Activated CD4-positive, alpha-beta memory T cell treated with anti-CD3 and anti-CD28 coated beads, Interleukin-2, amount 10 ng/mL, durations not matched to agents 7 days and 5 days (primary cell): ENCODE measurements at regions not wholly inside any gene's neighbourhood (a gene's known extent, or its start where the extent isn't known, plus 50 kb on each side); places are given as distances from the start of the nearest gene placed in this dataset.
"Not testable (repeated sequence)": the region's sequence is repeated elsewhere in the genome, so short reads cannot be mapped to it uniquely, and the experiment has no call there.

ENCODE experiments used
- CTCF ChIA-PET: fragments of 350-600 bp; sonication (Branson Sonifier 250); formaldehyde crosslinking; loops from one replicate; lab custom pipeline; 2021; ENCODE audit warnings: antibody characterized with exemption, inconsistent platforms; lab: Charles Lee
- POLR2A ChIA-PET: fragments of 350-600 bp; sonication (Branson Sonifier 250); formaldehyde crosslinking; loops from one replicate; lab custom pipeline; 2021; ENCODE audit warnings: antibody characterized with exemption; lab: Charles Lee
- DNase-seq: peaks from one replicate; pipeline ENCODE4 v3.0.0-alpha.2; 2020
- H3K27ac Mint-ChIP-seq: one replicate; pipeline ENCODE4 v1.8.0; 2021; ENCODE audit warnings: mild to moderate bottlenecking, mixed read lengths
- H3K27me3 Mint-ChIP-seq: one replicate; pipeline ENCODE4 v1.8.0; 2021; ENCODE audit warnings: mixed read lengths
- H3K36me3 Mint-ChIP-seq: one replicate; pipeline ENCODE4 v1.8.0; 2021; ENCODE audit warnings: low read depth, mixed read lengths
- H3K4me1 Mint-ChIP-seq: one replicate; pipeline ENCODE4 v1.8.0; 2021; ENCODE audit warnings: mixed read lengths
- H3K4me3 Mint-ChIP-seq: one replicate; pipeline ENCODE4 v1.8.0; 2021; ENCODE audit warnings: mild to moderate bottlenecking, mixed read lengths
- H3K9me3 Mint-ChIP-seq: one replicate; pipeline ENCODE4 v1.8.0; 2021; ENCODE audit warnings: mixed read lengths

DNA sequence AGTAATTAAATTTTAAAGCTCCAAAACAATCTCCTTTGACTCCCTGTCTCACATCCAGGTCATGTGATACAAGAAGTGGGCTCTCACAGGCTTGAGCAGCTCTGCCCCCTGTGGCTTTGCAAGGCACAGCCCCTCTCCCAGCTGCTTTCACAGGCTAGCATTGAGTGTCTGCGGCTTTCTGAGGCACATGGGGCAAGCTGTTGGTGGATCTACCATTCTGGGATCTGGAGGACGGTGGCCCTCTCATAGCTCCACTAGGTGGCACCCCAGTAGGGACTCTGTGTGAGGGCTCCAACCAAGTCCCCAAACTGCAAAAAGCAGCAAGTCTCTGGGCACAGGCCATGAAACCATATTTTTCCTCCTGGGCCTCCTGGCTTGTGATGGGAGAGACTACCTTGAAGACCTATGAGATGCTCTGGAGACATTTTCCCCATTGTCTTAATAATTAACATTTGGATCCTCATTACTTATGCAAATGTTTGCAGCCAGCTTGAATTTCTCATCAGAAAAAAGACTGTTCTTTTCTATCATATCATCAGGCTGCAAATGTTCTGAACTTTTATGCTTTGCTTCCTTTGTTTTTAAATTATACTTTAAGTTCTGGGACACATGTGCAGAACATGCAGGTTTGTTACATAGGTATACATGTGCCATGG is 554.1 kb upstream of the OLFM3 start:
- DNase-seq, result no peak
- POLR2A ChIA-PET, result no interaction called here

DNA sequence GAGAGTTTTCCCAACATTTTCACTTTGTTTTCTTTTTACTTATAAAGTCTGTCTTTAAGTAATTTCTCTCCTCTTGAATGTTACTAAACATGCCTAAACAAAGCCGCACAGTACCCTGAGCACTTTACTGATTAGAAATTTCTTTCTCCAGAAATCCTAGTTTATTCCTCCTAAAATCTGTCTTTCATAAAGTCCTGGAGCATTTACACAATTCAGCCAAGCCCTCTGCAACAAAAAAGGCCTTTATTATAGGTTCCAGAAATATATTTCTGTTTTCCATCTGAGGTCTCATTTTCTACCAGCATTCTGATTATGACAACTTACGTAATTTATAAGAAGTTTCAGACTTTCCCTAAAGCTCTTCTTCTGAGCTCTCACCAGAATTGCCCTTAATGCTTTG is 549.5 kb upstream of the OLFM3 start:
- no peaks in the 10 kb centered on the region for H3K36me3 Mint-ChIP-seq
- no peak overlapping the region for H3K27ac Mint-ChIP-seq
- CTCF ChIA-PET, result no interaction called here
- POLR2A ChIA-PET, result no interaction called here
- H3K27me3 Mint-ChIP-seq, result no peaks in the 10 kb centered on the region
- no peaks in the 10 kb centered on the region for H3K9me3 Mint-ChIP-seq
- no peak overlapping the region for H3K4me3 Mint-ChIP-seq
- DNase-seq, result no peak
- no peaks in the 10 kb centered on the region for H3K4me1 Mint-ChIP-seq

More for the DNA sequence above, 554.1 kb upstream of the OLFM3 start:
- H3K36me3 Mint-ChIP-seq, result no peaks in the 10 kb centered on the region
- no peaks in the 10 kb centered on the region for H3K4me1 Mint-ChIP-seq
- H3K9me3 Mint-ChIP-seq, result peaks cover 12% of the 10 kb centered on the region
- no peaks in the 10 kb centered on the region for H3K27me3 Mint-ChIP-seq
- CTCF ChIA-PET, result no interaction called here
- no peak overlapping the region for H3K4me3 Mint-ChIP-seq
- no peak overlapping the region for H3K27ac Mint-ChIP-seq

- CTCF ChIA-PET, result no interaction called here
- Mint-ChIP-seq H3K9me3 (no peaks in the 10 kb centered on the region), H3K27me3 (no peaks in the 10 kb centered on the region), H3K27ac (no peak overlapping the region), H3K4me3 (no peak overlapping the region), H3K36me3 (no peaks in the 10 kb centered on the region), H3K4me1 (no peaks in the 10 kb centered on the region)
- POLR2A ChIA-PET, result no interaction called here
- no peak for DNase-seq
These were observed 539.2 kb upstream of the OLFM3 start for GRCh38 chr1:102535829-102536505.

DNA sequence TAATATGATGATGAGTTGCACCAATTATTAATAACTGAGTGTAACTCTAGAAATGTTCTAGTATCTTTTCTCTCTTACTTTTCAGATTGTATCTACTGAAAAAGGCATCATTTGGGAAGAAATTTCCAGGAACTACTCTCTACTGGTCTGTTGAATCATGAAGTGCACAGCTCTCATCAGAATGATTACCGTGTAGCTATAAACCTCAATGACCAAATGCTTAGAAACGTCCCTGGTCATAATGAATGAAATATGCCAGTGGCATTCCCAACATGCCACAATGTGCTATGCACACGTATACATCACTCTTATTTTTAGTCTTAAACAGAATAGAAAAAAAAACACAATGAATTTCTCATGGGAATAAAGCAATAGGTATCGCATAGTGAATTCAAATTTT is 534.3 kb upstream of the OLFM3 start:
- Mint-ChIP-seq H3K27me3 (no peaks in the 10 kb centered on the region), H3K36me3 (no peaks in the 10 kb centered on the region), H3K4me3 (no peak overlapping the region), H3K4me1 (no peaks in the 10 kb centered on the region), H3K9me3 (no peaks in the 10 kb centered on the region), H3K27ac (no peak overlapping the region)
- CTCF ChIA-PET, result no interaction called here
- DNase-seq, result no peak
- POLR2A ChIA-PET, result no interaction called here

GRCh38 chr1:102529446-102529845 is 532.7 kb upstream of the OLFM3 start:
- DNase-seq, result no peak
- CTCF ChIA-PET, result no interaction called here
- H3K4me3 Mint-ChIP-seq, result no peak overlapping the region
- H3K36me3 Mint-ChIP-seq, result no peaks in the 10 kb centered on the region
- POLR2A ChIA-PET, result no interaction called here
- H3K27me3 Mint-ChIP-seq, result no peaks in the 10 kb centered on the region
- no peaks in the 10 kb centered on the region for H3K9me3 Mint-ChIP-seq
- no peaks in the 10 kb centered on the region for H3K4me1 Mint-ChIP-seq
- H3K27ac Mint-ChIP-seq, result no peak overlapping the region

- Mint-ChIP-seq H3K27ac (no peak overlapping the region), H3K27me3 (no peaks in the 10 kb centered on the region), H3K9me3 (peaks cover 3% of the 10 kb centered on the region), H3K4me1 (no peaks in the 10 kb centered on the region), H3K36me3 (no peaks in the 10 kb centered on the region), H3K4me3 (no peak overlapping the region)
- no peak for DNase-seq
- ChIA-PET POLR2A (no interaction called here), CTCF (no interaction called here)
These were observed 504.0 kb upstream of the OLFM3 start for GRCh38 chr1:102500758-102501157.

DNA sequence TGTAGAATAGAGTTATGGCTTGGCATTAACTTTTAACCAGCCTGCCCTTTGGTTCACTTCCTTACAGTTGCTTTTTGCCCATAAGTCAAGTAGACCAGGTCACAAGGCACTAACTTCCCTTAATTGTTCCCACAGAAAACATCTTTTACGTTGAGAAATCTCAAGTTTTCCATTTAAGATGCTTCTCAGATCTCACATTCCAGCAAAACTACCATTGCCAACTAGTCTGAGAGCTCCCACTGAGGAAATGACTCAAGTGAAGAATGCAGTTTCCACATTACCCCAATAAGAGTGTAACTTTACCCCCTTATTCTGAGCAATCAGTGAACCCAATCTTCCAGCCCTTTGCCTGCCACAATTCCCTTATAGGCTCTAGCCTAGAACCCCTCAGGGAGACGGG is 502.2 kb upstream of the OLFM3 start:
- Mint-ChIP-seq H3K27ac (no peak overlapping the region), H3K36me3 (no peaks in the 10 kb centered on the region), H3K4me3 (no peak overlapping the region), H3K4me1 (no peaks in the 10 kb centered on the region), H3K27me3 (no peaks in the 10 kb centered on the region), H3K9me3 (peaks cover 9% of the 10 kb centered on the region)
- CTCF ChIA-PET, result interaction anchor here (0.7 kb wide), 1 partner anchor 18 kb away, joined by 3 read pairs; no protein-coding TSS in a partner anchor
- POLR2A ChIA-PET, result no interaction called here
- no peak for DNase-seq

DNA sequence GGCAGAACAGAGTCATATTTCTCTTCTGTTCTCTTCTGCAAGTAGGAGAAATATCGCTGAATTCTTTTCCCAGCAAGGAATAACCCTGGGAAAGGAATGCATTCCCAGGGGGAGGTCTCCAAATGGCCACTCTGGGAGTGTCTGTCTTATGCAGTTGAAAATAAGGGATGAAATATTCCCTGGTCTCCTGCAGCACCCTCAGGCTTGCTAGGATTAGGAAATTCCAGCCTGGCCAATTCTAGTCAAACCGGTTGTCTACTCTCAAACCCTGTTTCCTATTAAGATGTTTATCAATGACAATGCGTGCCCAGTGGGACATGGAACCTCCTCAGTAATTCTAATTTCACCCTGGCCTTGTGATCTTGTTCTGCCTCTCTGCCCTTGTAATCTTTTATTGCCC is 501.1 kb upstream of the OLFM3 start:
- CTCF ChIA-PET, H3K4me1 Mint-ChIP-seq, H3K36me3 Mint-ChIP-seq, DNase-seq, POLR2A ChIA-PET, H3K4me3 Mint-ChIP-seq, H3K27ac Mint-ChIP-seq, H3K9me3 Mint-ChIP-seq, H3K27me3 Mint-ChIP-seq: not testable (repeated sequence)

DNA sequence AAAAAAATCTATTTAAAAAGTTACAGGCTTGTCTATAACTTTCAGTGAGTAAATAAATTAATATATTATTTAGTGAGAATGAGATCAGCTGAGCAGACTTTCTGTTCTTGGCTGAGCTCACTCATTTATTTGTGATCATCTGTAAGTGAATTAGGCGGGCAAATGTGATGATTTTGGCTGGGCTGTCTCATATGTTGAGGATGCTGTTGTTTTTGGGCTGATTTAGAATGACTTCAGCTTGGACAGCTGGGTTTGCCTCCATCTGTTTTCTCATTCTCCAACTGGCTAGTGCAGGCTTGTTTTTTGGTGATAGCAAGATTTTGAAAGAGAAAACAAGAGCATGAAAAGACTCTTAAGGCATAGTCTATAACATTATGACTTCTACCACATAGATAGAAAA is 475.8 kb upstream of the OLFM3 start:
- Mint-ChIP-seq H3K27ac (no peak overlapping the region), H3K27me3 (no peaks in the 10 kb centered on the region), H3K4me1 (no peaks in the 10 kb centered on the region), H3K36me3 (no peaks in the 10 kb centered on the region), H3K9me3 (no peaks in the 10 kb centered on the region), H3K4me3 (no peak overlapping the region)
- CTCF ChIA-PET, result no interaction called here
- DNase-seq, result no peak
- POLR2A ChIA-PET, result no interaction called here

DNA sequence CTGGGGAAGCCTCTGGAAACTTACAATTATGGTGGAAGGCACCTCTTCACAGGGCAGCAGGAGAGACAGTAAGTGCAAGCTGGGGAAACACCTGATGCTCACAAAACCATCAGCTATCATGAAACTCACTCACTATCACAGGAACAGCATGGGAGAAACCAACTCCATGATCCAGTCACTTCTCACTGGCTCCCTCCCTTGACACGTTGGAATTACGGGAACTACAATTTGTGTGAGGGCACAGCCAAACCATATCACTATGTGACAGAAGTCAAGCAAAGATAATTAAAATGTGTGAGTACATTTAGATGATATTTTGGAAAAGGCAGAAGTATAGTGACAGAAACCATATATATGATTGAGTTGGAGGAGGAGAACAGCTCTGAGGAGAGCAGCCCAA is 474.0 kb upstream of the OLFM3 start:
- Mint-ChIP-seq H3K27ac (no peak overlapping the region), H3K9me3 (no peaks in the 10 kb centered on the region), H3K36me3 (no peaks in the 10 kb centered on the region), H3K4me3 (no peak overlapping the region), H3K4me1 (no peaks in the 10 kb centered on the region), H3K27me3 (no peaks in the 10 kb centered on the region)
- POLR2A ChIA-PET, result no interaction called here
- DNase-seq, result no peak
- CTCF ChIA-PET, result no interaction called here

- no peak overlapping the region for H3K27ac Mint-ChIP-seq
- H3K27me3 Mint-ChIP-seq, result no peaks in the 10 kb centered on the region
- H3K36me3 Mint-ChIP-seq, result no peaks in the 10 kb centered on the region
- no peaks in the 10 kb centered on the region for H3K4me1 Mint-ChIP-seq
- ChIA-PET CTCF (no interaction called here), POLR2A (no interaction called here)
- H3K9me3 Mint-ChIP-seq, result peaks cover 2% of the 10 kb centered on the region
- no peak for DNase-seq
- no peak overlapping the region for H3K4me3 Mint-ChIP-seq
These were observed 469.8 kb upstream of the OLFM3 start for GRCh38 chr1:102466487-102466886.

GRCh38 chr1:102463328-102463727 is 466.6 kb upstream of the OLFM3 start:
- ChIA-PET CTCF (no interaction called here), POLR2A (no interaction called here)
- H3K4me1 Mint-ChIP-seq, result no peaks in the 10 kb centered on the region
- no peak overlapping the region for H3K4me3 Mint-ChIP-seq
- H3K36me3 Mint-ChIP-seq, result no peaks in the 10 kb centered on the region
- DNase-seq, result no peak
- no peak overlapping the region for H3K27ac Mint-ChIP-seq
- peaks cover 4% of the 10 kb centered on the region for H3K9me3 Mint-ChIP-seq
- H3K27me3 Mint-ChIP-seq, result no peaks in the 10 kb centered on the region

GRCh38 chr1:102442317-102442716 is 445.6 kb upstream of the OLFM3 start:
- H3K27ac Mint-ChIP-seq, CTCF ChIA-PET, H3K27me3 Mint-ChIP-seq, DNase-seq, H3K4me3 Mint-ChIP-seq, H3K9me3 Mint-ChIP-seq, POLR2A ChIA-PET, H3K36me3 Mint-ChIP-seq, H3K4me1 Mint-ChIP-seq: not testable (repeated sequence)

- POLR2A ChIA-PET, result no interaction called here
- no peak for DNase-seq
- no peak overlapping the region for H3K27ac Mint-ChIP-seq
- H3K9me3 Mint-ChIP-seq, result no peaks in the 10 kb centered on the region
- no peaks in the 10 kb centered on the region for H3K4me1 Mint-ChIP-seq
- H3K4me3 Mint-ChIP-seq, result no peak overlapping the region
- no peaks in the 10 kb centered on the region for H3K36me3 Mint-ChIP-seq
- H3K27me3 Mint-ChIP-seq, result no peaks in the 10 kb centered on the region
- CTCF ChIA-PET, result no interaction called here
These were observed 438.8 kb upstream of the OLFM3 start for GRCh38 chr1:102435483-102435882.
